ENCODE measurements at regions not wholly inside any gene's neighbourhood (a gene's known extent, or its start where the extent isn't known, plus 50 kb on each side); places are given as distances from the start of the nearest gene placed in this dataset.

GRCh38 chr10:7093368-7093767 lies 317.5 kb downstream of the SFMBT2 start:
- no peak for TF ChIP-seq CTCF (IDR thresholded peaks at IDR 0.05)
- TF ChIP-seq ZFX (IDR thresholded peaks at IDR 0.05; ENCODE audit: borderline replicate concordance), result no peak
